HepG2 (cell line): ENCODE measurements at regions not wholly inside any gene's neighbourhood (a gene's known extent, or its start where the extent isn't known, plus 50 kb on each side); places are given as distances from the start of the nearest gene placed in this dataset.

Experiments
- ATAC-seq: fragments of 200-7000 bp; cut with Tn5 transposase; 3 replicates; pipeline ENCODE4 v1.9.1; 2020; ENCODE audit warnings: mild to moderate bottlenecking, moderate library complexity
- BruUV-seq: library from RNA; stranded (reverse); fragments of 400-500 nt; replicated peaks from 2 replicates; lab custom pipeline; 2021; lab: Mats Ljungman, UMichigan
- CTCF ChIA-PET: fragments of 300-600 bp; formaldehyde crosslinking; extraction: SDS; loops from one replicate; lab custom pipeline; 2021; ENCODE audit warnings: low total read pairs, inconsistent platforms, low intra/inter-chr PET ratio; lab: Yijun Ruan, JAX
- POLR2A ChIA-PET: fragments of 350-600 bp; sonication (Branson Sonifier 250); formaldehyde crosslinking; loops from one replicate; lab custom pipeline; 2020; ENCODE audit warnings: antibody characterized with exemption, inconsistent platforms; lab: Yijun Ruan, JAX
- DNase-seq: peaks from one replicate; pipeline ENCODE4 v3.0.0-alpha.2; 2015; ENCODE audit warnings: low spot score
- FAIRE-seq: peaks from 3 replicates; lab custom pipeline; 2011; peaks lifted over from hg19 to GRCh38; lab: Jason Lieb, UNC
- H2AFZ ChIP-seq: one replicate; pipeline ENCODE4 v1.6.1; 2011; ENCODE audit warnings: low read length, inconsistent platforms
- H3K27ac ChIP-seq: fragments of 300-600 bp; 3 replicates; pipeline ENCODE4 v1.8.0; 2011; ENCODE audit warnings: mixed run types, mild to moderate bottlenecking, mixed read lengths, low read length, inconsistent platforms; ENCODE audit not compliant: insufficient read depth; ENCODE audit errors: extremely low read length
- H3K27me3 ChIP-seq, 2 experiments: fragments of 200-600 bp in 1 of 2; 2 replicates in 1 of 2; 3 replicates in 1 of 2; pipeline versions ENCODE4 v1.6.0 to v1.8.0; 2011; ENCODE audit warnings: low read length in 2 of 2, mild to moderate bottlenecking in 2 of 2, moderate library complexity in 2 of 2, inconsistent platforms in 1 of 2; ENCODE audit not compliant: insufficient read depth in 2 of 2, control insufficient read depth in 1 of 2
- H3K36me3 ChIP-seq, 2 experiments: fragments of 200-600 bp in 1 of 2; replicated peaks in 1 of 2; 2 replicates in 1 of 2; 3 replicates in 1 of 2; pipeline versions ENCODE4 v1.5.1 to v1.8.0; 2011; ENCODE audit warnings: low read length in 2 of 2, inconsistent platforms in 1 of 2; ENCODE audit not compliant: insufficient read depth in 2 of 2, control insufficient read depth in 1 of 2
- H3K4me1 ChIP-seq: 2 replicates; pipeline ENCODE4 v1.5.1; 2012; ENCODE audit warnings: low read length, inconsistent platforms; ENCODE audit not compliant: insufficient read depth
- H3K4me2 ChIP-seq: 2 replicates; pipeline ENCODE4 v1.6.0; 2011; ENCODE audit warnings: low read depth, low read length, inconsistent platforms
- H3K4me3 ChIP-seq, 3 experiments: fragments of 200-600 bp in 1 of 3; sonication (generic), shearing (Covaris generic) in 1 of 3; replicated peaks in 1 of 3; 2 replicates each; pipeline ENCODE4 v1.5.1; 2011 to 2016; ENCODE audit warnings: low read length in 3 of 3, inconsistent platforms in 2 of 3, low read depth in 2 of 3, mild to moderate bottlenecking in 2 of 3, control low read depth in 1 of 3, mixed read lengths in 1 of 3; ENCODE audit not compliant: insufficient read depth in 1 of 3
- H3K79me2 ChIP-seq: one replicate; pipeline ENCODE4 v1.6.1; 2011; ENCODE audit warnings: low read length, inconsistent platforms; ENCODE audit not compliant: insufficient read depth
- H3K9ac ChIP-seq: 2 replicates; pipeline ENCODE4 v1.6.0; 2011; ENCODE audit warnings: mild to moderate bottlenecking, low read depth, low read length, inconsistent platforms; ENCODE audit not compliant: insufficient read depth
- H3K9me3 ChIP-seq: 2 replicates; pipeline ENCODE4 v1.5.1; 2012; ENCODE audit warnings: mild to moderate bottlenecking, low read length
- H4K20me1 ChIP-seq: 2 replicates; pipeline ENCODE4 v1.6.0; 2011; ENCODE audit warnings: inconsistent platforms, mild to moderate bottlenecking, low read length, moderate library complexity; ENCODE audit not compliant: insufficient read depth
- BRCA1 ChIP-seq: sonication (generic); formaldehyde crosslinking; IDR thresholded peaks from 2 replicates; pipeline ENCODE4 v1.4.0; 2020; ENCODE audit warnings: missing genetic modification reagents
- CENPX ChIP-seq: sonication (generic); formaldehyde crosslinking; IDR thresholded peaks from 2 replicates; pipeline ENCODE4 v1.9.0; 2021; ENCODE audit warnings: mild to moderate bottlenecking, missing genetic modification reagents, moderate library complexity
- GATAD2A ChIP-seq: IDR thresholded peaks from 2 replicates; pipeline ENCODE4 v1.6.1; 2016
- IRF2 ChIP-seq: IDR thresholded peaks from 2 replicates; pipeline ENCODE4 v1.6.1; 2018; ENCODE audit warnings: missing genetic modification reagents, missing compliant biosample characterization
- ISL2 ChIP-seq: sonication (generic); formaldehyde crosslinking; IDR thresholded peaks from 2 replicates; pipeline ENCODE4 v1.5.0; 2020; ENCODE audit warnings: missing genetic modification reagents
- MATR3 ChIP-seq: sonication (generic); formaldehyde crosslinking; IDR thresholded peaks from 2 replicates; pipeline ENCODE4 v1.4.0; 2020; ENCODE audit warnings: missing genetic modification reagents
- NAIF1 ChIP-seq: sonication (generic); formaldehyde crosslinking; IDR thresholded peaks from 2 replicates; pipeline ENCODE4 v1.5.0; 2020; ENCODE audit warnings: mild to moderate bottlenecking, missing genetic modification reagents, borderline replicate concordance
- NCOA2 ChIP-seq: sonication (generic); formaldehyde crosslinking; IDR thresholded peaks from 2 replicates; pipeline ENCODE4 v1.8.0; 2022; ENCODE audit warnings: inconsistent platforms
- NFRKB ChIP-seq: fragments of 450-650 bp; IDR thresholded peaks from 2 replicates; pipeline ENCODE4 v1.6.1; 2017
- RARA ChIP-seq: IDR thresholded peaks from 2 replicates; pipeline ENCODE4 v1.6.1; 2016; ENCODE audit warnings: missing genetic modification reagents, missing compliant biosample characterization
- RBAK ChIP-seq: sonication (generic); formaldehyde crosslinking; IDR thresholded peaks from 2 replicates; pipeline ENCODE4 v1.5.1; 2020; ENCODE audit warnings: mild to moderate bottlenecking, missing genetic modification reagents
- SUZ12 ChIP-seq: fragments of 150-350 bp; IDR thresholded peaks from 2 replicates; pipeline ENCODE4 v1.6.1; 2014; ENCODE audit warnings: low read depth, low read length
- TCF7L2 ChIP-seq: IDR thresholded peaks from 2 replicates; pipeline ENCODE4 v1.6.1; 2011; ENCODE audit warnings: mild to moderate bottlenecking, low read depth, low read length, moderate library complexity
- ZMYM4 ChIP-seq: sonication (generic); formaldehyde crosslinking; IDR thresholded peaks from 2 replicates; pipeline ENCODE4 v1.8.1; 2023; ENCODE audit warnings: mild to moderate bottlenecking, missing genetic modification reagents
- ZNF136 ChIP-seq: sonication (generic); formaldehyde crosslinking; IDR thresholded peaks from 2 replicates; pipeline ENCODE4 v1.8.1; 2022; ENCODE audit warnings: low read depth, mild to moderate bottlenecking, moderate library complexity, missing genetic modification reagents
- ZNF292 ChIP-seq: sonication (generic); formaldehyde crosslinking; IDR thresholded peaks from 2 replicates; pipeline ENCODE4 v1.8.1; 2022; ENCODE audit warnings: mild to moderate bottlenecking, low read depth, missing genetic modification reagents, borderline replicate concordance
- ZNF629 ChIP-seq: sonication (generic); formaldehyde crosslinking; conservative IDR thresholded peaks from 2 replicates; pipeline ENCODE4 v1.5.0; 2020; ENCODE audit warnings: missing genetic modification reagents
- WGBS: methylation state at CpG from one replicate; pipeline ENCODE4 v1.1.6; 2017; ENCODE audit warnings: low lambda C conversion rate; 5-methylcytosine and 5-hydroxymethylcytosine counted together
- in situ Hi-C: cut with HindIII; loops from 2 replicates; pipeline ENCODE4 v1.10.0; 2017; ENCODE audit warnings: low pct_unique_long_range_greater_than_20kb; ENCODE audit not compliant: extremely low pct_ligation_motif_present
- intact Hi-C: fragments of 100-400 bp; cut with micrococcal nuclease; formaldehyde crosslinking; loops from one replicate; pipeline ENCODE4 v1.10.0; 2022; ENCODE audit not compliant: unreplicated experiment
- TF ChIP-seq, protein P1 (sequence below): IDR thresholded peaks from 2 replicates; pipeline ENCODE4 v1.6.1; 2016; ENCODE audit warnings: mild to moderate bottlenecking
- TF ChIP-seq, protein P2 (sequence below): sonication (generic); formaldehyde crosslinking; IDR thresholded peaks from 2 replicates; pipeline ENCODE4 v1.4.0; 2020; ENCODE audit warnings: mild to moderate bottlenecking, missing genetic modification reagents, borderline replicate concordance

DNA sequence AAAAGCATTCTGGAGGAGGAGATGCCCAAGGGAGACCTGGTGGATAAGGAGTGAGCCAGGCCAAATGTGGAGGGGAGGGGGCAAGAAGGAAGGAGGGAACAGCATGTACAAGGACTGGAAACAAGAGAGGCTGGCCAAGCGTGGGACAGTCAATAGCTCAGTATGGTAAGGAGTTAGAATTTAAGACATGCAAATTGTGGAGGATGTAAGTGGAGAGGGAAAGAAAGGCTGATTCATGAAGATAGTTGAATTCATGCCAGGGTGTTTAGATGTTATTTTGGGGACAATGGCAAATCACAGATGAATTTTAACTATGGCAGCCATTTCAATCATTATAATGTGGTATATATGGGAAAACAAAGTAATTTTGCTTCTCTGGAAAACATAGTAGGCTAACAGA lies 462.3 kb downstream of the MEIS1 start:
- no peak overlapping the region for H3K9ac ChIP-seq
- H3K27me3 ChIP-seq: no peaks in the 10 kb centered on the region
- TF ChIP-seq ISL2: no peak
- TF ChIP-seq RBAK (CRISPR knock-in tag): no peak
- no peak for TF ChIP-seq GATAD2A (CRISPR knock-in tag)
- TF ChIP-seq, protein P1, sequence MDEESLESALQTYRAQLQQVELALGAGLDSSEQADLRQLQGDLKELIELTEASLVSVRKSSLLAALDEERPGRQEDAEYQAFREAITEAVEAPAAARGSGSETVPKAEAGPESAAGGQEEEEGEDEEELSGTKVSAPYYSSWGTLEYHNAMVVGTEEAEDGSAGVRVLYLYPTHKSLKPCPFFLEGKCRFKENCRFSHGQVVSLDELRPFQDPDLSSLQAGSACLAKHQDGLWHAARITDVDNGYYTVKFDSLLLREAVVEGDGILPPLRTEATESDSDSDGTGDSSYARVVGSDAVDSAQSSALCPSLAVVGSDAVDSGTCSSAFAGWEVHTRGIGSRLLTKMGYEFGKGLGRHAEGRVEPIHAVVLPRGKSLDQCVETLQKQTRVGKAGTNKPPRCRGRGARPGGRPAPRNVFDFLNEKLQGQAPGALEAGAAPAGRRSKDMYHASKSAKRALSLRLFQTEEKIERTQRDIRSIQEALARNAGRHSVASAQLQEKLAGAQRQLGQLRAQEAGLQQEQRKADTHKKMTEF (CRISPR knock-in tag): no peak
- no peak for TF ChIP-seq IRF2 (CRISPR knock-in tag)
- TF ChIP-seq RARA: no peak
- TF ChIP-seq MATR3: no peak
- TF ChIP-seq SUZ12: no peak
- TF ChIP-seq BRCA1: no peak
- no peak for TF ChIP-seq ZNF136 (CRISPR knock-in tag)
- no peak for TF ChIP-seq ZNF629 (CRISPR knock-in tag)
- TF ChIP-seq NAIF1 (CRISPR knock-in tag): no peak
- TF ChIP-seq ZNF292: no peak
- TF ChIP-seq TCF7L2: no peak
- TF ChIP-seq, protein P2, sequence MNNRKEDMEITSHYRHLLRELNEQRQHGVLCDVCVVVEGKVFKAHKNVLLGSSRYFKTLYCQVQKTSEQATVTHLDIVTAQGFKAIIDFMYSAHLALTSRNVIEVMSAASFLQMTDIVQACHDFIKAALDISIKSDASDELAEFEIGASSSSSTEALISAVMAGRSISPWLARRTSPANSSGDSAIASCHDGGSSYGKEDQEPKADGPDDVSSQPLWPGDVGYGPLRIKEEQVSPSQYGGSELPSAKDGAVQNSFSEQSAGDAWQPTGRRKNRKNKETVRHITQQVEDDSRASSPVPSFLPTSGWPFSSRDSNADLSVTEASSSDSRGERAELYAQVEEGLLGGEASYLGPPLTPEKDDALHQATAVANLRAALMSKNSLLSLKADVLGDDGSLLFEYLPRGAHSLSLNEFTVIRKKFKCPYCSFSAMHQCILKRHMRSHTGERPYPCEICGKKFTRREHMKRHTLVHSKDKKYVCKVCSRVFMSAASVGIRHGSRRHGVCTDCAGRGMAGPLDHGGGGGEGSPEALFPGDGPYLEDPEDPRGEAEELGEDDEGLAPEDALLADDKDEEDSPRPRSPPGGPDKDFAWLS (CRISPR knock-in tag): no peak
- no peak for TF ChIP-seq CENPX (CRISPR knock-in tag)
- TF ChIP-seq ZMYM4 (CRISPR knock-in tag): no peak
- no peak for TF ChIP-seq NFRKB
- no peak for TF ChIP-seq NCOA2 (CRISPR knock-in tag)
- intact Hi-C loops (no loop called here), in situ Hi-C loops (no loop called here)
- H3K79me2 ChIP-seq: no peaks in the 10 kb centered on the region
- H4K20me1 ChIP-seq: no peaks in the 10 kb centered on the region
- CTCF ChIA-PET: no interaction called here
- H3K4me3 ChIP-seq: no peak overlapping the region
- no peak for ATAC-seq
- POLR2A ChIA-PET: no interaction called here
- H3K4me1 ChIP-seq: no peaks in the 10 kb centered on the region
- no peak overlapping the region for H3K4me2 ChIP-seq
- no peak overlapping the region for H2AFZ ChIP-seq
- H3K27ac ChIP-seq: no peak overlapping the region
- peaks cover 58% of the 10 kb centered on the region for H3K9me3 ChIP-seq
- no peak for FAIRE-seq
- no peak for DNase-seq
- H3K36me3 ChIP-seq: no peaks in the 10 kb centered on the region
- 5% methylated on average over 1 of the region's 1 CpG for WGBS
- no TSS peak for BruUV-seq
